ENCODE measurements at regions not wholly inside any gene's neighbourhood (a gene's known extent, or its start where the extent isn't known, plus 50 kb on each side); places are given as distances from the start of the nearest gene placed in this dataset.

DNA sequence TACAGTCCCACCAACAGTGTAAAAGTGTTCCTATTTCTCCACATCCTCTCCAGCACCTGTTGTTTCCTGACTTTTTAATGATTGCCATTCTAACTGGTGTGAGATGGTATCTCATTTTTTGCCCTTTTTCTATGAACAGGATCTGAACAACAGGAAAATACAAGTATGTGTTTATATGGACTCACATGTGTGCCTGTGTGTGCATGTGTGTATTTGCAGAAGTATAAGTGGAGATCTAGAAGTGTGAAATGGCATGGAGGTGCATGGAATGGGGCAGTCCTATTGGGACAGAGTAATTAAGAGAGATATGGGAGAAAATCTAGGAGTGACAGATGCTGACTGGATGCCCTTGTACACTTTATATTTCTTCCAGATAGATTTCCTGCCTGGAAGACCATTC lies 111.6 kb upstream of the PCGF5 start:
- DNase-seq (no peak), ATAC-seq (ENCODE audit: insufficient read depth, low read depth) (no peak)
- no peaks in the 10 kb centered on the region for H4K20me1 ChIP-seq (ENCODE audit: insufficient read depth, low read length)
- no peaks in the 10 kb centered on the region for H3K9me3 ChIP-seq (ENCODE audit: insufficient read depth, low read length, severe bottlenecking)
- TF ChIP-seq, protein P1, sequence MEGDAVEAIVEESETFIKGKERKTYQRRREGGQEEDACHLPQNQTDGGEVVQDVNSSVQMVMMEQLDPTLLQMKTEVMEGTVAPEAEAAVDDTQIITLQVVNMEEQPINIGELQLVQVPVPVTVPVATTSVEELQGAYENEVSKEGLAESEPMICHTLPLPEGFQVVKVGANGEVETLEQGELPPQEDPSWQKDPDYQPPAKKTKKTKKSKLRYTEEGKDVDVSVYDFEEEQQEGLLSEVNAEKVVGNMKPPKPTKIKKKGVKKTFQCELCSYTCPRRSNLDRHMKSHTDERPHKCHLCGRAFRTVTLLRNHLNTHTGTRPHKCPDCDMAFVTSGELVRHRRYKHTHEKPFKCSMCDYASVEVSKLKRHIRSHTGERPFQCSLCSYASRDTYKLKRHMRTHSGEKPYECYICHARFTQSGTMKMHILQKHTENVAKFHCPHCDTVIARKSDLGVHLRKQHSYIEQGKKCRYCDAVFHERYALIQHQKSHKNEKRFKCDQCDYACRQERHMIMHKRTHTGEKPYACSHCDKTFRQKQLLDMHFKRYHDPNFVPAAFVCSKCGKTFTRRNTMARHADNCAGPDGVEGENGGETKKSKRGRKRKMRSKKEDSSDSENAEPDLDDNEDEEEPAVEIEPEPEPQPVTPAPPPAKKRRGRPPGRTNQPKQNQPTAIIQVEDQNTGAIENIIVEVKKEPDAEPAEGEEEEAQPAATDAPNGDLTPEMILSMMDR (IDR thresholded peaks at IDR 0.05; ENCODE audit: borderline replicate concordance, extremely low read depth, low read length, poor library complexity, severe bottlenecking) = no peak
- TF ChIP-seq EZH2 (IDR thresholded peaks at IDR 0.05; ENCODE audit: borderline replicate concordance, low read depth, low read length, severe bottlenecking) = no peak
- no peak overlapping the region for H3K9ac ChIP-seq (ENCODE audit: low read depth, low read length)
- no peak overlapping the region for H3K4me3 ChIP-seq (ENCODE audit: low read depth in 1 of 2, low read length in 2 of 2)
- H3K27me3 ChIP-seq (ENCODE audit: insufficient read depth, low read length, poor library complexity) = no peaks in the 10 kb centered on the region
- no peak overlapping the region for H3K4me2 ChIP-seq (ENCODE audit: insufficient read depth, low read length)
- no peak overlapping the region for H3K27ac ChIP-seq (ENCODE audit: low read length)
- H3K79me2 ChIP-seq (ENCODE audit: insufficient read depth, low read length) = no peaks in the 10 kb centered on the region
- peaks cover 17% of the 10 kb centered on the region for H3K4me1 ChIP-seq (ENCODE audit: insufficient read depth, low read length)
- no peak overlapping the region for H2AFZ ChIP-seq (ENCODE audit: low read depth, low read length)
- H3K36me3 ChIP-seq (ENCODE audit: insufficient read depth, low read length) = no peaks in the 10 kb centered on the region

DNA sequence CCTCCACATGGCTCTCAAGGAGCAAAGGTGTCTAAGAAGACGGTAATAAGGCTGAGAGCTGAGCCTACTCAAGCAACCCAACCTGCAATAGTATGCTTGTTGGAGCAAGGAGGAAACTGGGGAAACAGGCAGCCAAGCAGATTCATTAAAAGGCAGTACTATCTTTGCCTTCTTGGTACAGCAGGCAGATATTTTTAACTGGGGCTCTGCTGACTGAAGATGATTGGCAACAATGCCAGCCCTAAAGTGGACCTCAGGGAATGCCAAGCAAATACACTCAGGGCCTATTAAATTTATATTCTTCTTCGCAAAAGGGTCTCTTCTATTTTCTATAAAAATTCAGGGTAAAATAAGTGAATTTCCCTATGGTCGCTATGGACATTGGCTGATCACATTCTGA lies 109.4 kb upstream of the PCGF5 start:
- Histone ChIP-seq H3K36me3 (ENCODE audit: insufficient read depth, low read length) (no peaks in the 10 kb centered on the region), H3K4me3 (ENCODE audit: low read depth in 1 of 2, low read length in 2 of 2) (no peak overlapping the region), H3K4me2 (ENCODE audit: insufficient read depth, low read length) (no peak overlapping the region), H3K27me3 (ENCODE audit: insufficient read depth, low read length, poor library complexity) (no peaks in the 10 kb centered on the region), H3K79me2 (ENCODE audit: insufficient read depth, low read length) (no peaks in the 10 kb centered on the region), H3K27ac (ENCODE audit: low read length) (no peak overlapping the region), H2AFZ (ENCODE audit: low read depth, low read length) (no peak overlapping the region; the same call in 1 of the 2 replicates), H3K9ac (ENCODE audit: low read depth, low read length) (no peak overlapping the region), H3K9me3 (ENCODE audit: insufficient read depth, low read length, severe bottlenecking) (no peaks in the 10 kb centered on the region), H3K4me1 (ENCODE audit: insufficient read depth, low read length) (no peaks in the 10 kb centered on the region), H4K20me1 (ENCODE audit: insufficient read depth, low read length) (no peaks in the 10 kb centered on the region)
- DNase-seq = no peak
- no peak for ATAC-seq (ENCODE audit: insufficient read depth, low read depth)
- TF ChIP-seq, protein P1 (IDR thresholded peaks at IDR 0.05; ENCODE audit: borderline replicate concordance, extremely low read depth, low read length, poor library complexity, severe bottlenecking) = no peak
- TF ChIP-seq EZH2 (IDR thresholded peaks at IDR 0.05; ENCODE audit: borderline replicate concordance, low read depth, low read length, severe bottlenecking) = no peak

DNA sequence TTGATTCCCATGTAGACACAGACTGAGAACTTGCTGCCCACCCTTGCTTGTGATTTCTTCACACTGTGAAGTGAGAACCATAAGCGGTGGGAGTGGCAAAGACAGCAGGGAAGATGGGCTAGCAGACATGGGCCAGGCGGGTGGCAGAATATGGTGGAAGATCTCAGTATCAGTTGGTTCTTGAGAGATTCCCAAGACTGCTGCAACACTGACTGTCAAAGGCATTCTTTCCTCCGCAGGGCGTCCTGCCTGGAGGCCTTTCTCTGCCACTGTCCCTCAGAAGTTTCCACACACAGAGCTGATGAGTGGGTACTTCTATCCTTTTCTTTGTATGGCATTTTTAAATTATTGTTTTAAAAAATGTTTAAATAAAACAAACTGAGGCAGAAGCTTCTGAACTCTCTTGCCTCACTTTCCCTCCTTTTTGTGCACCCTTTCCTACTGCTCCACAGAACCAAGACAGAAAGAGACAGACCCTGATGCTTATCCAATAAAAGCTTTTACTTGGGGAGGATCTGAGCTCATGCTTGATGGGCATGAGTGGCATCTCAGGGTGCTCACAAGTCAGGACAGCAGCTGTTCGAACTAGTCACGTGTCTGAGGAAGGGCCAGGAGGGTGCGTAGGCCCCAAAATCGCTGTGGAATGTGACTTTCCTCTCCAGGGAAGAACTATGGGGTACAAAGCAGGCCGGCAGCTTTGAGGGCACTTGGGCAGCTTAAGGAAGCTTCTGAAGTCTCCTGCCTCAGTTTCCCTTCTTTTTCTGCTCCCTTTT lies 104.7 kb upstream of the PCGF5 start:
- no peak for ATAC-seq (ENCODE audit: insufficient read depth, low read depth)

More for the DNA sequence above, 104.7 kb upstream of the PCGF5 start:
- H3K27ac ChIP-seq (ENCODE audit: low read length) = no peak overlapping the region
- DNase-seq = no peak
- TF ChIP-seq EZH2 (IDR thresholded peaks at IDR 0.05; ENCODE audit: borderline replicate concordance, low read depth, low read length, severe bottlenecking) = no peak
- TF ChIP-seq, protein P1 (IDR thresholded peaks at IDR 0.05; ENCODE audit: borderline replicate concordance, extremely low read depth, low read length, poor library complexity, severe bottlenecking) = no peak
- H2AFZ ChIP-seq (ENCODE audit: low read depth, low read length) = no peak overlapping the region
- H3K9me3 ChIP-seq (ENCODE audit: insufficient read depth, low read length, severe bottlenecking) = no peaks in the 10 kb centered on the region
- H3K36me3 ChIP-seq (ENCODE audit: insufficient read depth, low read length) = no peaks in the 10 kb centered on the region
- H3K4me3 ChIP-seq (ENCODE audit: low read depth in 1 of 2, low read length in 2 of 2) = no peak overlapping the region
- no peak overlapping the region for H3K4me2 ChIP-seq (ENCODE audit: insufficient read depth, low read length)
- no peaks in the 10 kb centered on the region for H3K27me3 ChIP-seq (ENCODE audit: insufficient read depth, low read length, poor library complexity)
- no peaks in the 10 kb centered on the region for H3K4me1 ChIP-seq (ENCODE audit: insufficient read depth, low read length)
- no peak overlapping the region for H3K9ac ChIP-seq (ENCODE audit: low read depth, low read length)
- H3K79me2 ChIP-seq (ENCODE audit: insufficient read depth, low read length) = no peaks in the 10 kb centered on the region
- no peaks in the 10 kb centered on the region for H4K20me1 ChIP-seq (ENCODE audit: insufficient read depth, low read length)
